ENCODE measurements at regions not wholly inside any gene's neighbourhood (a gene's known extent, or its start where the extent isn't known, plus 50 kb on each side); places are given as distances from the start of the nearest gene placed in this dataset.

- H3K27me3 Mint-ChIP-seq, result peaks cover 4% of the 10 kb centered on the region
- Histone ChIP-seq H2AFZ (ENCODE audit: insufficient read depth, low read depth, low read length, poor library complexity, severe bottlenecking) (no peak overlapping the region), H3K79me2 (ENCODE audit: control insufficient read depth, insufficient read depth, low read length) (no peaks in the 10 kb centered on the region), H3K36me3 (replicated peaks in 1 of 2; ENCODE audit: control extremely low read depth in 1 of 2, control insufficient read depth in 1 of 2, extremely low read depth in 1 of 2, insufficient read depth in 2 of 2, low read length in 1 of 2) (no peaks in the 10 kb centered on the region), H3K4me1 (ENCODE audit: control insufficient read depth in 2 of 2, insufficient read depth in 2 of 2, low read length in 2 of 2) (no peaks in the 10 kb centered on the region), H3K27me3 (replicated peaks in 1 of 4; ENCODE audit: control extremely low read depth in 1 of 4, control insufficient read depth in 3 of 4, insufficient read depth in 4 of 4, low read length in 3 of 4) (no peaks in the 10 kb centered on the region), H3K9ac (ENCODE audit: low read length) (no peak overlapping the region), H3K4me3 (ENCODE audit: control extremely low read depth in 1 of 5, extremely low read depth in 1 of 5, insufficient read depth in 1 of 5, low read depth in 2 of 5, low read length in 4 of 5) (no peak overlapping the region), H3K27ac (ENCODE audit: low read length in 2 of 2) (no peak overlapping the region), H3K4me2 (replicated peaks; ENCODE audit: low read depth, low read length, poor library complexity, severe bottlenecking) (no peak overlapping the region), H4K20me1 (ENCODE audit: control insufficient read depth, insufficient read depth, low read length, poor library complexity, severe bottlenecking) (no peaks in the 10 kb centered on the region), H3K9me3 (ENCODE audit: control extremely low read depth in 1 of 3, control insufficient read depth in 2 of 3, insufficient read depth in 1 of 3, low read length in 2 of 3) (peaks cover 0 to 8% (median 0%) of the 10 kb centered on the region in 3 donors)
- ATAC-seq (ENCODE audit: low read depth) (no peak), DNase-seq (no peak)
- WGBS (ENCODE audit: insufficient coverage), result 94% methylated on average over 2 of the region's 3 CpGs
- H3K27ac Mint-ChIP-seq, result no peak overlapping the region
- CTCF ChIA-PET, result interaction anchor here (1.3 kb wide), 2 partner anchors 10 to 12 kb away, joined by 3 to 4 read pairs; no protein-coding TSS in a partner anchor
- POLR2A ChIA-PET, result no interaction called here
- intact Hi-C loops (cut with micrococcal nuclease), result no loop called here
- no peaks in the 10 kb centered on the region for H3K9me3 Mint-ChIP-seq (ENCODE audit: insufficient read depth)
- TF ChIP-seq CTCF (IDR thresholded peaks at IDR 0.05) (no peak), EZH2 (IDR thresholded peaks at IDR 0.05; ENCODE audit: borderline replicate concordance, insufficient read depth, low read depth, low read length, poor library complexity, severe bottlenecking) (no peak)
- no peaks in the 10 kb centered on the region for H3K4me1 Mint-ChIP-seq
- no peak overlapping the region for H3K4me3 Mint-ChIP-seq
Measured at GRCh38 chr2:121094101-121094500, 190.9 kb downstream of the TFCP2L1 start.

DNA sequence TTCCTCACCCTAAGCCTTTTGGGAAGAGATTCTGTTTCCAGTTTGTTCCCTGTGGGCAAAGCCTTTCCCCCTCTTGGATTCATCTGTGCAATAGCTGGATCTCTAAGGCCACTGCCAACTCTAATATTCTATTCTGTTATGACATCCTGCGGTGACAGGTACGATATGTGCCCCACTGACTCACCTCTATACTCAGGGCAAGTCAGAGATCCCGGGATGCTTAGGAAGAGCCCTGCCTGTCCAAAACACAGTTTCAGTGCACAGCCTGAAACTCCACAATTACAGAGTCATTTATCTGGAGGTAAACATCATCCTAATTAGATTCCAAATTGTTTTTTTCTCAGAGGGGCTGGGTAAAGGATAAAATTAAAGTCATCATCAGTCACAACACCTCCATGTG is 190.2 kb downstream of the TFCP2L1 start:
- Histone ChIP-seq H3K36me3 (replicated peaks in 1 of 2; ENCODE audit: control extremely low read depth in 1 of 2, control insufficient read depth in 1 of 2, extremely low read depth in 1 of 2, insufficient read depth in 2 of 2, low read length in 1 of 2) (no peaks in the 10 kb centered on the region), H3K27ac (ENCODE audit: low read length in 2 of 2) (no peak overlapping the region), H3K79me2 (ENCODE audit: control insufficient read depth, insufficient read depth, low read length) (no peaks in the 10 kb centered on the region), H3K4me2 (replicated peaks; ENCODE audit: low read depth, low read length, poor library complexity, severe bottlenecking) (no peak overlapping the region), H4K20me1 (ENCODE audit: control insufficient read depth, insufficient read depth, low read length, poor library complexity, severe bottlenecking) (no peaks in the 10 kb centered on the region), H3K9ac (ENCODE audit: low read length) (no peak overlapping the region), H3K27me3 (replicated peaks in 1 of 4; ENCODE audit: control extremely low read depth in 1 of 4, control insufficient read depth in 3 of 4, insufficient read depth in 4 of 4, low read length in 3 of 4) (peaks cover 0 to 4% (median 0%) of the 10 kb centered on the region in 4 experiments), H3K9me3 (ENCODE audit: control extremely low read depth in 1 of 3, control insufficient read depth in 2 of 3, insufficient read depth in 1 of 3, low read length in 2 of 3) (peaks cover 0 to 8% (median 0%) of the 10 kb centered on the region in 3 donors), H3K4me1 (ENCODE audit: control insufficient read depth in 2 of 2, insufficient read depth in 2 of 2, low read length in 2 of 2) (no peaks in the 10 kb centered on the region), H3K4me3 (ENCODE audit: control extremely low read depth in 1 of 5, extremely low read depth in 1 of 5, insufficient read depth in 1 of 5, low read depth in 2 of 5, low read length in 4 of 5) (no peak overlapping the region), H2AFZ (ENCODE audit: insufficient read depth, low read depth, low read length, poor library complexity, severe bottlenecking) (no peak overlapping the region)
- DNase-seq (no peak), ATAC-seq (ENCODE audit: low read depth) (no peak)
- Mint-ChIP-seq H3K4me3 (no peak overlapping the region), H3K4me1 (no peaks in the 10 kb centered on the region), H3K9me3 (ENCODE audit: insufficient read depth) (no peaks in the 10 kb centered on the region), H3K27ac (no peak overlapping the region), H3K27me3 (peaks cover 4% of the 10 kb centered on the region)
- ChIA-PET CTCF (no interaction called here), POLR2A (no interaction called here)
- TF ChIP-seq CTCF (IDR thresholded peaks at IDR 0.05) (no peak), EZH2 (IDR thresholded peaks at IDR 0.05; ENCODE audit: borderline replicate concordance, insufficient read depth, low read depth, low read length, poor library complexity, severe bottlenecking) (no peak)
- intact Hi-C loops (cut with micrococcal nuclease), result no loop called here
- WGBS (ENCODE audit: insufficient coverage), result 82% methylated on average over 2 of the region's 3 CpGs

Data from B cell (primary cell).